ENCODE measurements at regions not wholly inside any gene's neighbourhood (a gene's known extent, or its start where the extent isn't known, plus 50 kb on each side); places are given as distances from the start of the nearest gene placed in this dataset.
"Not testable (repeated sequence)": the region's sequence is repeated elsewhere in the genome, so short reads cannot be mapped to it uniquely, and the experiment has no call there.

DNA sequence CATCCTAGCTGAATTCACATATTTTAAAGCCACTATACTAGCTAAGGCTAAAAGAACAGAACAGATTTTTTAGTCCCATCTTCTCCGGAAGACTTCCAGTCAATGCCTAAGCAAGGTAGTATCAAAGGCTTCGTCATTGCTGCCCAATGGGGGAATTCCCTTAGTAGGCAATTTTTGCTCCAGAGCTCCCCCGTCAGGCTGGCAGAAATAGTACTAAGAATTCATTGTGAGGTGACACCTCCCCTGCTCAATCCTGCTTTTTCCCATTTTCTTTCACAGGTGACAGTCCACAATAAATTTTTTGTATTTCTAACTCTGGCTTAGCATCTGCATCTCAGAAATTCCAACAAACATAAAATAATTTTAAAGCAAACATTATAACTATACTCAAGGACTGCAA, 52.8 kb upstream of the SRSF6 start:
- peak; percentile 33 for DNase-seq

DNA sequence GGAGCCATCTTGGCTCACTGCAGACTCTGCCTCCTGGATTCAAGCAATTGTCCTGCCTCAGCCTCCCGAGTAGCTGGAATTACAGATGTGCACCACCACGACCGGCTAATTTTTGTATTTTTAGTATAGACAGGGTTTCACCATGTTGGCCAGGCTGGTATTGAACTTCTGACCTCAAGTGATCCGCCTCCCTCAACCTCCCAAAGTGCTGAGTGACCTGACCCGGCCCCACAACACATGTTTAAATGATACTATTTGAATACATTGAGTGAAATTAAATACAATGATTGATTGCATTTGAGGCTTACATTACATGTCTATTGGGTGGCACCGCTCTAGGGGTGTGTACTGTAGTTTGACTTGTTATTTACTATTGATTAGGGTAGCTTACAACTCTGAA, 56.8 kb upstream of the SRSF6 start:
- not testable (repeated sequence) for DNase-seq

DNA sequence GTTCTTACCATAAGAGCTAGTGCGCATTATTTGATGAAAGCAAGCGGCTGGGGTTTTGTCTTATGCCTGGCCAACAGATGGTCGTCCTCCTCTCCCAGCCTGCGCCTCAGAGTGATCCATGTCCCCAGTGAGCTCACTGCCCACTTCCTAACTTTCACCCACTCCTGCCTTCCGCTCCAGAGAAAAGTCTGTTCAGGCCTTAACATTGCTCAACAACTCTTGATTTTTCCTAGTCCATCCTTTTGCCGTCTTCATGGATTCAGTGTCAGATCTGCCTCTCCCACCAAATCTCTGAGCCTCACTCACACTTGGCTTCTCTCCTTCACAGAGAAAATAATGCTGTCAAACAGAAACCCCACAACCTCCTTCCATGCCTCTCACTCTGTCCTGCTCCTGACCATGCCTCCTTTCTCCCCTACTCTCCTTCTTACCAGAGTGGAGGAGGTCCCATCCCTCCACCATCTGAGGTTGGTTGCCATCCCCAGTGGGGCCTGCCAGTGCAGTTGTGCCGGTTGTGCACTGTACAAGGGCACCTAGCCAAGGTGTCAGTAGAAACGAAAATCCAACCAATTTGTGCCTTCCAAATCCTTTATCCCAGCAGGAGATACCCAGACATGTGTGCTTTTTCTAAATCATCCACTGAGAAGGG, 58.9 kb upstream of the SRSF6 start:
- no peak for DNase-seq

DNA sequence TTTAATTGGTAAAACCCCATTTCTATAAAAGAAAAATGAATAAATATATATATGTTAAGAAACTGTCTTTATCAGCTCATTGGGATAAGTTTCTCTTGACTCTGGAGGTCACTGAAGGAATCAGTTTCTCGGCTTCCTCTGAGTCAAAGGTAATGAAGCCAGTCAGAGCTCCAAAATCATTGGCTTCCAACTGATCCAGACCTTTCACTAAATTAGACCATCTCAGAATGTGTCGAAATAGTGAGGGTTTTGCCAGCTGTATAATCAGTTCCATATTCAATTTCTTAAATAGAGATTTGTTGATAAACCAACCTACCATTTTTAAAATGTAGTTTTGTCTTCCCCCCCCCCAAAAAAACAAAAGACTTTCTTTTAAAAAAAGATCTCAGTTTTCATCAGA, 60.5 kb upstream of the SRSF6 start:
- DNase-seq: no peak

DNA sequence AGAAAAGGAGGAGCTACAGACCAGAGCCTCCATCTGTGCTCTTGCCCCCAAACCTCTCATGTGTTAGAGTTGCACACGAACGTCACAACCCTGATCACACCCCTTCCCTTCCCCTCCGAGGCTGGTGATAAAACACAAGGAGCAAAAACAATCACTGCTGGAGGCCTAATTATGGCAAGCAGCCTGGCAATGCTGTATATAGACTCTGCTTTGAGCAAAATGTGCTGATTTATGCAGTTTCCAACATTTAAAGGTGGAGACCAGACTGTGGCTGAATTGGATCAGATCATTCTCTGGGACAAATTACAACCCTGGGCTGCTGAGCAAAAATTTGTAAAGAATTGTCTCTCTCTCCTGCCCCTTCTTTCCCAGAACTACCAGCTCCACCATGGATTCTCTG, 64.6 kb upstream of the SRSF6 start:
- no peak for DNase-seq

DNA sequence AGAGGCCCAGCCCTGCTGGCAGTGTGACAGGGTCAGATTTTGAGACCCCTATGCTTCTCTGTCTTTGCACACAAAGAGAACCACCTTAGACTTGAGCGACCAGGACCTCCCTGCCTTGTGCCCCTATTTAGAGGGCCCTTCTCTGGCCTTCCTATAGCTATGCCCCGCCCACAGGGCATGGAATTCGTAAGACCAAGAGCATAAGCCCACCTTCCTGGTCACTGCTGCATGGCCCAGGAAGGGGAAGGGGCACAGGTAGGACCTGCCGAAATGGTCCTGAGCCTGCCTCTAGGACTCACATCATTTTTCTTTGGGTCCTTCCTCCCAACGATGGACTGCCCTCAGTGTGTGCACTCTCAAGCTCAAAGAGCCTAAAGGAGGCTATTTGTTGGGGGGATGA, 65.1 kb upstream of the SRSF6 start:
- DNase-seq: no peak

DNA sequence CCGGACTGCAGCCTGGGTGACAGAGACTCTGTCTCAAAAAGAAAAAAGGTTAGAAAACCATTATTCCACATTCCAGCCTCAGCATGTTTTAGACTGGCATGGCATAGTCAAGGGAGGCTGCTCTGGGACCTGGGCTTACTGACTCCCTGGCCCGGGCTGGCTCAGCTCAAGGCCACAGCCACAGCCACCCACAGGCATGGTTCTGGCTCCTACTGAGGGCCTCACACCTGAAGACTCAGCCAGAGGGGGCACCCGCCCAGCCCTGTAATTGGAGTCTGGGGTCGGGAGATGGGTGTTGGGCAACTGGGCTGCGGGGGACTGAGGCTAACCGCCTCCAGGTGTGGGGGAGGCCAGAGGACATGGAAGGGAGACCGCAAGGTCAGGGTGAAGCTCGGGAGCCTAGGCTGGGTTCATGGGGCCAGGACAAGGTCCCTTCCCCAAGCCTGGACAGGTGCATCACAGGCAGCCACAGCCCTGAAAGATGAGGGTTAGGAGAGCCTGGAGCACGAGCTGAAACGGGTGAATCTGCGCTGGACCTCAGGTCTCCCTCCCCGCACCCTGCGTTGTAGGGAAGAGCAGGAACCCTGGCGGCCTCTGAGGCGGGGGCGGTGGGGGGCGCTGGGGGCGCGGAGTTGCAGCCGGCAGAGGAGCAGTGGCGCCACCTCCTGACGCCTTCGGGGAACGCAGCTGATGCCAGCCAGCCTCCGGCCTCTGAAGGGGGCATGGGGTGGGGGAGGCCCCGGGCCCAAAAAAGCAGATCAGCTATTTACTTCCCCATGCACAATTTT, 67.7 kb upstream of the SRSF6 start:
- DNase-seq: no peak

DNA sequence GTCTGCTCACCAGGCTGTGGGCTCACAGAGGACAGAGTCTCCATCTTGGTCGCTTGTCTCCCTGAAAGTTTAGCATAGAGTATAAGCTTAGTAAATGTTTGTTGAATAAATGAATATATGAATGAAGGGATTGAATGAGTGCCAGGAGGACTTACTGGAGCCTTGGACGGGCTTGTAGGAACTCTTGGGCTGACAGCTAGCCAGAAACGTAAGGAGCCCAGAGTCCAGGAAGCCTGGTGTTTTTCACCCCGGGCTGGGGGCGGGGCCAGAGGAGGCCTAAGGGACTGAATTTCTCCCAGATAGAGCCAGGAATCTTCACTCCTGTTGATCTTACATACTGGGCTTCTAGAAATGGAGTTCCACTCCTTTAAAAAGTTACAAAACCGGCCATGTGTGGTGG, 68.5 kb upstream of the SRSF6 start:
- DNase-seq: peak; percentile 11

DNA sequence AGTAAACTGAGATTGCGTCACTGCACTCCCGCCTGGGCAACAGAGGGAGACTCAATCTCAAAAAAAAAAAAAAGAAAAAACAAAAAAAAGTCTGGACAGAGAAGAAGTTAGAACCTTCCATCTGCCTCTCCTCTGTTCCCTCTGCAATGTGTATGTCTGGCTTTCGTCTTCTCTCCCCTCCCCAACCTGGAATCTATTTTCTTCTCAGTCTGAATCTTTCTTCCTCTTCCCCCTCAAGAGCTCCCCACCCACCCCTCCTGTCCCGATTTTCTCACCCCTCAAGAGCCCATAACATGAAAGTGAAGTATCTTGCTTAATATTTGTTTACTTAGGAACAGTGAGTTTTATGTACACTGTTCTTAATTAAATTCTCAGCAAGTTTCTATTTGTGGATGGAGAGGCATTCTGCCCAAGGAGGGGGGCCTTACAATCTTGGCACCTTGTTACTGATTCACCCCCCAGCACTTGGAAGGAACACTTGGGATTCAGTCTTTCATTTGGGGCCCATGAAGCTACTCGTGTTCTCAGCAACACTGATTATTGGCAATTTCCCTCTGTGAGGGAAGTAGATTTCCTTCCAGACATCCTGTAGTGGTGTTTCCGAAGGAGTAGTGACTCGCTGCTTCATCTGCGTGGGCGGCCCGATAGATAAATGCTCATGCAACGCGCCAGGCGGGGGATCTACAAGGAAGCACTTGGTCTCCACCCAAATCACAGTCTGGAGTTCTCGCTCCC, 69.3 kb upstream of the SRSF6 start:
- peak; percentile 66 for DNase-seq

DNA sequence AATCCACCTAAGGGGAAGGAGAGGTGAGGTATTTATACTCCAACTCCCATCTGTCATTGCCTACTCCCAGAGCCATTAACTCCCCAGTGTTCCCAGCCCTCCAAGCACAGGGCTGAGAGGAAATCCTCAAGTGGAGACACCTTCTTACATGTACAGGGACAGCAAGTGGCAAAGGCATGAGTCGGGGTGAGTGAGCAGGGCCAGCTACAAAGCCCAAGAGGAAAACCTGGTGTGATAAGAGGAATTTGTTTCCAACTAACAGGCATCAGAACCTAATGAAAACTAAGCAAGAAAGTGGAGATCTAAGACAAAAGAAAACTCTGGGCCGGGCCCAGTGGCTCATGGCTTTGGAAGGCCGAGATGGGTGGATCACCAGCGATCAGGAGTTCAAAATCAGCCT, 70.0 kb upstream of the SRSF6 start:
- peak; percentile 19 for DNase-seq

DNA sequence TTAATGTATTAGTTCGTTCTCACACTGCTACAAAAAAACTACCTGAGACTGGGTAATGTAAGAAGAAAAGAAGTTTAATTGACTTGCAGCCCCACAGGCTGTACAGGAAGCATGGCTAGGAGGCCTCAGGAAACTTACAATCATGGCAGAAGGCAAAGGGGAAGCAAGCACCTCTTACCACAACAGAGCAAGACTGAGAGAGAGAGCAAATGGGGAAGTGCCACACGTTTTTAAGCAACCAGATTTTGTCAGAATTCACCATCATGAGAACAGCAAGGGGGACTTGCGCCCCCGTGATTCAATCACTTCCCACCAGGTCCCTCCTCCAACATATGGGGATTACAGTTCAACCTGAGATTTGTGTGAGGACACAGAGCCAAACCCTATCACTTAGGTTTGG, 70.8 kb upstream of the SRSF6 start:
- DNase-seq: no peak

DNA sequence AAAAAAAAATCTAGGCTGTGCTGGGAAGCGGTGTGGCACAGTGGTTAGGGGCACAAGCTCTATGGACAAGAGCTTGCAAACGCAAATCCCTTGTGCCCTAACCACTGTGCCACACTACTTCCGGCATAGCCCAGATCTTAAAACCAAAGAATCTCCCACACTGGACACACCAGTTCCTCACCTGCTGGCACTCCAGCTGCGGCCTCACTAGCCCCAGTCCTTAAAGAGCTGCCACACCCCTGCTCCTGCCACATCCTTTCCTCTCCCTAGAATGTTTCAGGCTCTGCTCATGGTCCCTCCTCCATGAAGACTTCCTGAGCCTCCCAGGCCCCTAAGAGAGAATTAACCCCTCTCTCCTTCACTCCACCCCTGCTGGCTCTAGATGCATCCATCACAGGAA, 71.8 kb upstream of the SRSF6 start:
- DNase-seq: no peak

DNA sequence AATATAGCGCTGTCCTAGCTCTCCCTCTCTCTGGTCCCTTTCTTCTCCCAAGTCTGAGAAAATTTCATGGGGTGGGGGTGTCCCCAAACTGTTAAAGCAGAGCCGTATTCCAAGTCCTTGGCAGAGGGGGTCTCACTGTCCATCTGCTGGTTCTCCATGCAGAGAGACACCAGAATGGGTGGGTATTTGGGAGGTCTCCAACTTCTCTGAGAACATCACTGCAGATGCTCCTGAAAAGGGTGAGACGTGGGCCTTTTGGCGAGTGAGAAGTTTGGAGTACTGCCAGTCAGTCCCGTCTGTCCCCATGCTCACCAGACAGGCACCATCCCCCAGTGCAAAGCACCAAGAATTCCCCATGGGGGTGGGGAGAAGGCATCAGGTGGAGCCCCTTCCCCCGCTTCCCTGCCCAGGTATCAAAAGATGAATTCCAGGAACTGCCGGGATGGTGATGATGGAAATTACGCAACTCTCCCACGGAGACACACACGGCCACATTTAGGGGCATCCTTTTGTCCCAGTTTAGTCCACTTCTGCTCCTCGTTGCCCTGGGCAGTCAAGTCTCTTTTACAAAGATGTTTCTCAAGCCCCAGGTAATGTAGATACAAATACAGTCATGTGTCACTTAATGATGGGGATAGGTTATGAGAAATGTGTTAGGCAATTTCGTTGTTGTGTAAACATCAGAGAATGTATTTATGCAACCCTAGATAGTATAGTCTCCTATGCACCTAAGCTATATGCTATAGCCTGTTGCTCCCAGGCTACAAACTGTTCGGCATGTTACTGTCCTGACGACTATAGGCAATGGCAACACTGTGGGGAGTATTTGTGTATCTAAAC, 73.4 kb upstream of the SRSF6 start:
- no peak for DNase-seq

DNA sequence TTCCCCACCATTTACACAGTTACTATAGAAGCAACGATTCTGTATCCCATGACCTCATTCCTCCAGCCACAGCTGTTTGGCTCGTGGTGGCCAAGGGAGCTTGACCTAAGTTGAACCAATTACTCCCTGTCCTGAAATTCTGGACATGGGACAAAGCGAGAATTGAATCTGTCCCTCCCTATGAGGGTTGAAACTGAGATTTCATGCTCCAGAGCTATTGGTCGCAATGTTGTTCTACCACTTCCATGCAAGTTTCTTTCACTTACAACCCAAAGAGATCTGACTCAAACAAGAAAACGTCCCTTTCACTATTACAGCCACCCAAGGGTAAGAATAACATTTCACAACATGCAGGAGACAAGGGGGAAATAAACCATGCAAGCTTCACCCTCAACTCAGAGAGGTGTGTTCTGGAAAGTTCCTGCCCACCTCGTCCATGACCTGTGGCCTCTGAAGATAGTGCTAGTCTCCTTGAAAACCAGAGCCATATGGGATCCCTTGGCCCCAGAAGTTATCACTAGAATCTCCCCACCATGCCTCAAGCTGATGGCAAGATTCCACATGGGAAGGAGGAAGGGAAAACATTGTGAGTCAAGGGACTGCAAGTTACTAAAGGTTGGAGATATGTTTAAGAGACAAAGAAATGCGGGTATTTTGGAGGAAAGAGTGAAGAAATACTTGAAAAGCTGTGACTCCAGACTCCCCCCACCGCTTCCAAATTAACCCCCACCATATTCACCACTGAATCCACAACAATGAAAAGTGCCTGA, 74.5 kb upstream of the SRSF6 start:
- DNase-seq: peak; percentile 40

DNA sequence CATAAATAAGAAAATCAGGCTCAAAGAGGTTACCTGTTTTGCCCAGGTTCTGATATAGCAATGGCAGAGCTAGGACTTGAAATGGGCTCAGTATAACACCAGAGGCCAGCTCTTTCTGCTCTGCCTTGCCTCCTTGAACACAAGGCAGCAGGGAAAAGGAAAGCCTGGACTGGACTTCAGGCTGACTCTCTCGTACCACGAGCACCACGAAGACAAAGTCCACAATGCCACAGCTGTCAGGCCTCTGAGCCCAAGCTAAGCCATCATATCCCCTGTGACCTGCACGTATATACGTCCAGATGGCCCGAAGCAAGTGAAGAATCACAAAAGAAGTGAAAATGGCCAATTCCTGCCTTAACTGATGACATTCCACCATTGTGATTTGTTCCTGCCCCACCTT, 75.6 kb upstream of the SRSF6 start:
- not testable (repeated sequence) for DNase-seq

DNA sequence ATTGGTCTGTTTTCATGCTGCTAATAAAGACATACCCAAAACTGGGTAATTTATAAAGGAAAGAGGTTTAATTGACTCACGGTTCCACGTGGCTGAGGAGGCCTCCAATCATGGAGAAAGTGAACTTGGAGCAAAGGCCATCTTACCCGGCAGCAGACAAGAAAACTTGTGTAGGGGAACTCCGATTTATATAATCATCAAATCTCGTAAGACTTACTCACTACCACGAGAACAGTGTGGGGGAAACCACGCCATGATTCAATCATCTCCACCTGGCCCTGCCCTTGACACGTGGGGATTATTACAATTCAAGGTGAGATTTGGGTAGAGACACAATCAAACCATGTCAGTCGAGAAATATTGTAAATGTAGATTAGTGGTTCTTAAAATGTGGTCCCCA, 76.2 kb upstream of the SRSF6 start:
- not testable (repeated sequence) for DNase-seq

DNA sequence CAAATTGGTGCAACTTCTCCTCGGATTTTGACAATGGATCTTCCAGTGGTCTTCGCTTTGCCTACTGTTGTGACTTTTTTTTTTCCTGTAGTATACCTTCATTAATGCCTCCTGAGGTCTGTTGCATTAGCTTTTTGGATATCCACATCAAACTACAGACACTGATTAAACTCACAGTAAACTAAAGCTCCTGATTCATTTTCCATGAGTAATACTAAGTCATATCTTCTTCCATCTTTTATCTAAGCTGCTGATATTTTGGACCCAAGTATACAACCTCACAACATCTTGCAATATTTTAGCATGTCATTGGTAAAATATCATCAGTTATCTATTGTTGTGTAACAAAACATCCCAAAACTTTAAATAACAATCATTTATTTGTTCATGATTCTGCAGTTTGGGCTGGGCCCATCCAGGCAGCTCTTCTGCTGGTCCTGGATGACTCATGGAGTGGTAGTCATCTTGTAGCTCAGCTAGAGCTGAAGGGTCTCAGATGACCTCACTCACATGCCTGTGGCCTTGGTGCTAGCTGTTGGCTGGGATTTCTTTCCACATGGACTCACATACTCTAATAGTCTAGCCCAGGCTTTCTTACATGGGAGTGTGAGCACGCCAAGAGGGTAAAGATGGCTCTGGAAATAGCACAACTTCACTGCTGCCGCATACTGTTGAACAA, 78.3 kb upstream of the SRSF6 start:
- DNase-seq: peak; percentile 94

DNA sequence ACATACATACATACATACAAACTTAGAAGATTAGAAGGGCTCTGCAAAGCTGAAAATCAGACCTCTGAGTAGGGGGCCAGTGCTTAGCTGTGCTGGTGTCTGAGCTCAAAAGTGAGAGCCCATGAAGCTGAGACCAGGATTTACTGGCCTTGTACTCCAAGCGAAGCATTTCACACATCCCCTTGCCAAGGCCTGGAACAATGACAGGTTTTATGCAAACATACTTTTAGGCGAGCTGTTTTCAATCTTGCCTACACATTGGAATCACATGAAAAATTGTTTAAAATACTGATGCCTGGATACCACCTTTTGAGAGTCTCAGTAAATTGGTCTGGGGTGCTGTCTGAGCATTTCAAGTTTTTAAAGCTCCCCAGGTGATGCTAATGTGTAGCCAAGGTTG, 80.9 kb upstream of the SRSF6 start:
- no peak for DNase-seq

DNA sequence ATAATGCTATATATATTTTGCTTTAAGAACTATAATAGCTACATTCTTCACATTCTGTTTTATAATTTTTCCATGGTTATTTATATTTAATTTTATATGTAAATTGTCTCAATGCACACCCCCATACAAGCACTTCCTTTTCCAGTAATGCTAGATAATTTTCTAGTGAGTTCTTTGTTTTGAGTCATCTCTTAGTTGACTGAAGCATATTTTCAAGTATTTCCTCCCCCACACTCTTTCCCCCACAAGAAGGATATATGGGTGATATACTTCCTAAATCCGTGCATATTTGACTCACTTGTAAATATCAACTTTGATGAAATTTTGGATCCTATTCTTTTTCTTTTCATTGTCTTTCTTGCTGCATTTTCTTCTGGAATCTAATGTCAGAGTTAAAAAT, 82.1 kb upstream of the SRSF6 start:
- DNase-seq: peak; percentile 27

DNA sequence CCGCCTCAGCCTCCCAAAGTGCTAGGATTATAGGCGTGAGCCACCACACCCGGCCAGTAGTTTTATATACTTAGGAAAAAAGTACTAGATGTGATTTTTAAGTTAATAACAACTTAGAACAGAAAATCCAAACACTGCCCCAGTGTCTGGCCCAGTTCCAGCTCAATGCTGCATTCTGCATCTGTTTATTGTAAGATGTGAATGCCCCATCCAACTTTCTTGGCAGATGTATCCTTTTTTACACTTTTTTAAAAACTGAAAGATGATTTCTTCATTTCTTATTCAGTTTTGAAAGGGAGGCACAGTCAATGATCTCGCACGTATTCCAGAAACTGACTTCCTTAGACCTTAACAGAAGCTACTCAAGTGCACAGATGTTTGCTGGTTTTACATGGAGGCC, 85.6 kb upstream of the SRSF6 start:
- DNase-seq: no peak

DNA sequence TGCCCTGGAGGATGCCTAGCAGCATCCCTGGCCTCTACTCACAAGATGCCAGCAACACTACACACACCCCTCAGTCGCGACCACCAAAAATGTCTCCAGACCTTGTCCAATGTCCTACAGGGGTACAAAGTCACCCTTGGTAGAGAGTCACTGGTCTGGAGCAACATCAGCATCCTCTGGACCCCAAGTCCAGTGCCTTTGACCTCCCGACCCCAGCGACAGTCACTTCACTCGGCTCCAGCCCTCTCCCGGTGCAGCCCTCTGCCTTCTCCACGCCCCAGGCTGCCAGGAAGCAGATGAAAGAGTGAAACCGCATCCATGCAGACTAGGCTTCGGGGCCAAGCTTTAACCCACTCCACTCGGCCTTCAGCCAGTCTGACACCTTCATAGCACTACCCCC, 92.0 kb upstream of the SRSF6 start:
- no peak for DNase-seq

DNA sequence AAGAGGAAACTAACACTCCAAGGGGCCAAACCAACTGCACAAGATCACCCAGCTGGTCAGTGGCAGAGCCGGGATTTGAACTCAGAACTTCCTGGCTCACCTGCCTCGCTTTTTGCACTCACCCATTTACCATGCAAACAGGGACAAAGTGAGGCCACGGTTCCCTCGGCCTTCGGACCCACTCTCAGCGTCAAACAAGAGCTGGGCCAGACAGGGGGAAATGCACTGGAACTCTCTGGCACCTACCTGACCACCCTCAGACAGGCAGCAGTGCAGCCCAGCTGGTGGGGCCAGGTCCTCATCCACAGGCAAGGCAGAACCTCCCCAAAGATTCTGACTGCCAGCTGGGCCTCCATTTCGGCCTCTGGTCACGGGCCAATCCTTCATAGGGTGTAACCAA, 93.7 kb upstream of the SRSF6 start:
- DNase-seq: no peak
